Astrocyte of the spinal cord (primary cell): ENCODE measurements at regions not wholly inside any gene's neighbourhood (a gene's known extent, or its start where the extent isn't known, plus 50 kb on each side); places are given as distances from the start of the nearest gene placed in this dataset.

Source experiments
- DNase-seq: peaks from one replicate; pipeline ENCODE4 v3.0.0; 2011; ENCODE audit warnings: low read depth, low spot score
- H3K4me3 ChIP-seq: 2 replicates; pipeline ENCODE4 v1.5.1; 2011; ENCODE audit warnings: low read depth, mild to moderate bottlenecking, low read length, moderate library complexity
- CTCF ChIP-seq: IDR thresholded peaks from 2 replicates; pipeline ENCODE4 v1.5.1; 2012; ENCODE audit warnings: low read depth, mild to moderate bottlenecking, low read length, inconsistent platforms
- in situ Hi-C: cut with HindIII; loops from 2 replicates; pipeline ENCODE4 v1.10.0; 2017; ENCODE audit warnings: low sequenced_read_pairs

- no peak overlapping the region for H3K4me3 ChIP-seq
- no peak for DNase-seq
- no peak for TF ChIP-seq CTCF
- in situ Hi-C loops, result no loop called here
Observed at GRCh38 chr3:72601983-72602750, 246.1 kb downstream of the SHQ1 start.

GRCh38 chr3:72601060-72601459 lies 247.2 kb downstream of the SHQ1 start:
- DNase-seq, result no peak

GRCh38 chr3:72597756-72598195 lies 250.5 kb downstream of the SHQ1 start:
- TF ChIP-seq CTCF, result no peak
- DNase-seq, result no peak
- no peak overlapping the region for H3K4me3 ChIP-seq
- in situ Hi-C loops, result no loop called here

More at GRCh38 chr3:72601060-72601459, 247.2 kb downstream of the SHQ1 start:
- no peak overlapping the region for H3K4me3 ChIP-seq
- TF ChIP-seq CTCF, result no peak
- in situ Hi-C loops, result no loop called here

- no peak overlapping the region for H3K4me3 ChIP-seq
- no peak for TF ChIP-seq CTCF
- no peak for DNase-seq
- in situ Hi-C loops, result no loop called here
Observed at GRCh38 chr3:72597043-72597442, 251.2 kb downstream of the SHQ1 start.

- no peak overlapping the region for H3K4me3 ChIP-seq
- no peak for TF ChIP-seq CTCF
- no peak for DNase-seq
- in situ Hi-C loops, result no loop called here
Observed at GRCh38 chr3:72595927-72596610, 252.2 kb downstream of the SHQ1 start.

- no peak for TF ChIP-seq CTCF
- no peak overlapping the region for H3K4me3 ChIP-seq
- in situ Hi-C loops, result no loop called here
- DNase-seq, result no peak
Observed at GRCh38 chr3:72595376-72595775, 252.9 kb downstream of the SHQ1 start.
